PC-9 (cell line): ENCODE measurements at regions not wholly inside any gene's neighbourhood (a gene's known extent, or its start where the extent isn't known, plus 50 kb on each side); places are given as distances from the start of the nearest gene placed in this dataset.

ENCODE experiments used
- EZH2 ChIP-seq: fragments of 200-600 bp; sonication (generic); IDR thresholded peaks from 2 replicates; pipeline ENCODE4 v1.8.0; 2017; ENCODE audit warnings: antibody characterized with exemption, low read depth
- TF ChIP-seq, protein P1 (sequence below): fragments of 200-600 bp; sonication (generic); conservative IDR thresholded peaks from 2 replicates; pipeline ENCODE4 v1.6.1; 2017; ENCODE audit warnings: mixed run types, antibody characterized with exemption, mild to moderate bottlenecking, moderate library complexity

DNA sequence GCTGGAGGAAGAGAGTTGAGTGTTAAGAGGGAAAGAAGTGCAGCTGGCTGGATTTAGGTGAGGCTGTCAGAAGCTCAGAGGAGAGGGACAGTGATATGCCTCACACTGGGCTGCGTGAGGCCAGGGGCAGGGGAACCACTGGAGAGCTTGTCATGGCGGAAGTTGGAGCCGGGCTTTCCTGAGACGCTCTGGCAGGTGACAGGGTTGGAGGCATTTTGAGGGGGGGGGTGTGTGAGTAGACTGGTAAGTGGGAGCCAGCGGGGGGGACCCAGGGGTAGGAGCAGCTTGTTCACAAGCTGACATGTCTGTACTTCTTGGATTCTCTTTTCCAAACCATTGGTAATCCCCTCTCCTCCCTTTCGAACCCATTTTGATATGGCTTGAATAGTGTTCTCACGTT lies 331.5 kb upstream of the RGMA start:
- TF ChIP-seq EZH2: no peak
- TF ChIP-seq, protein P1, sequence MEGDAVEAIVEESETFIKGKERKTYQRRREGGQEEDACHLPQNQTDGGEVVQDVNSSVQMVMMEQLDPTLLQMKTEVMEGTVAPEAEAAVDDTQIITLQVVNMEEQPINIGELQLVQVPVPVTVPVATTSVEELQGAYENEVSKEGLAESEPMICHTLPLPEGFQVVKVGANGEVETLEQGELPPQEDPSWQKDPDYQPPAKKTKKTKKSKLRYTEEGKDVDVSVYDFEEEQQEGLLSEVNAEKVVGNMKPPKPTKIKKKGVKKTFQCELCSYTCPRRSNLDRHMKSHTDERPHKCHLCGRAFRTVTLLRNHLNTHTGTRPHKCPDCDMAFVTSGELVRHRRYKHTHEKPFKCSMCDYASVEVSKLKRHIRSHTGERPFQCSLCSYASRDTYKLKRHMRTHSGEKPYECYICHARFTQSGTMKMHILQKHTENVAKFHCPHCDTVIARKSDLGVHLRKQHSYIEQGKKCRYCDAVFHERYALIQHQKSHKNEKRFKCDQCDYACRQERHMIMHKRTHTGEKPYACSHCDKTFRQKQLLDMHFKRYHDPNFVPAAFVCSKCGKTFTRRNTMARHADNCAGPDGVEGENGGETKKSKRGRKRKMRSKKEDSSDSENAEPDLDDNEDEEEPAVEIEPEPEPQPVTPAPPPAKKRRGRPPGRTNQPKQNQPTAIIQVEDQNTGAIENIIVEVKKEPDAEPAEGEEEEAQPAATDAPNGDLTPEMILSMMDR: no peak
